ENCODE measurements at regions not wholly inside any gene's neighbourhood (a gene's known extent, or its start where the extent isn't known, plus 50 kb on each side); places are given as distances from the start of the nearest gene placed in this dataset.

- DNase-seq, result no peak
Measured at GRCh38 chr1:187451238-187451637, 622.5 kb downstream of the PLA2G4A start.

- DNase-seq, result no peak
Measured at GRCh38 chr1:187454010-187454409, 625.3 kb downstream of the PLA2G4A start.

GRCh38 chr1:187456446-187456845 lies 627.7 kb downstream of the PLA2G4A start:
- no peak for DNase-seq

GRCh38 chr1:187460093-187460492 lies 631.3 kb downstream of the PLA2G4A start:
- no peak for DNase-seq

GRCh38 chr1:187464320-187464719 lies 635.6 kb downstream of the PLA2G4A start:
- DNase-seq, result no peak

- no peak for DNase-seq
Measured at GRCh38 chr1:187465441-187465840, 636.7 kb downstream of the PLA2G4A start.

GRCh38 chr1:187469836-187470235 lies 641.1 kb downstream of the PLA2G4A start:
- DNase-seq, result no peak

- no peak for DNase-seq
Measured at GRCh38 chr1:187471555-187471954, 642.8 kb downstream of the PLA2G4A start.

- DNase-seq, result peak; percentile 17 to 56
Measured at GRCh38 chr1:187474336-187474735, 645.6 kb downstream of the PLA2G4A start.

- peak in 1 of 2 experiments; percentile 49 for DNase-seq
Measured at GRCh38 chr1:187476671-187477070, 647.9 kb downstream of the PLA2G4A start.

- no peak for DNase-seq
Measured at GRCh38 chr1:187477103-187477502, 648.4 kb downstream of the PLA2G4A start.

- no peak for DNase-seq
Measured at GRCh38 chr1:187477535-187477934, 648.8 kb downstream of the PLA2G4A start.

GRCh38 chr1:187481581-187482148 lies 652.9 kb downstream of the PLA2G4A start:
- no peak for DNase-seq

- DNase-seq, result no peak
Measured at GRCh38 chr1:187490266-187490665, 661.5 kb downstream of the PLA2G4A start.

GRCh38 chr1:187491082-187491720 lies 662.5 kb downstream of the PLA2G4A start:
- no peak for DNase-seq

GRCh38 chr1:187498028-187498427 lies 669.3 kb downstream of the PLA2G4A start:
- no peak for DNase-seq

- no peak for DNase-seq
Measured at GRCh38 chr1:187504779-187505178, 676.0 kb downstream of the PLA2G4A start.

- DNase-seq, result no peak
Measured at GRCh38 chr1:187509091-187509490, 680.3 kb downstream of the PLA2G4A start.

GRCh38 chr1:187513190-187513589 lies 684.4 kb downstream of the PLA2G4A start:
- DNase-seq, result no peak

- DNase-seq, result no peak
Measured at GRCh38 chr1:187514110-187514509, 685.4 kb downstream of the PLA2G4A start.

- no peak for DNase-seq
Measured at GRCh38 chr1:187516874-187517273, 688.1 kb downstream of the PLA2G4A start.

GRCh38 chr1:187517546-187517945 lies 688.8 kb downstream of the PLA2G4A start:
- peak; percentile 34 to 52 for DNase-seq

- no peak for DNase-seq
Measured at GRCh38 chr1:187527346-187527745, 698.6 kb downstream of the PLA2G4A start.

GRCh38 chr1:187537936-187538335 lies 709.2 kb downstream of the PLA2G4A start:
- no peak for DNase-seq

GRCh38 chr1:187549540-187549939 lies 720.8 kb downstream of the PLA2G4A start:
- no peak for DNase-seq
